DMS114 treated with DMSO at 0.1 percent for 48 hours (cell line): ENCODE measurements at regions not wholly inside any gene's neighbourhood (a gene's known extent, or its start where the extent isn't known, plus 50 kb on each side); places are given as distances from the start of the nearest gene placed in this dataset.
A peak's percentile ranks its signal among the peaks of the same experiment; 100 is the strongest.
"Not testable (repeated sequence)": the region's sequence is repeated elsewhere in the genome, so short reads cannot be mapped to it uniquely, and the experiment has no call there.

Experiments used
- DNase-seq: peaks from one replicate; lab custom pipeline; 2025; ENCODE audit not compliant: unreplicated experiment; lab: John Stamatoyannopoulos, UW

- DNase-seq = no peak
These were observed 186.5 kb downstream of the OSTF1 start for GRCh38 chr9:75274781-75275180.

GRCh38 chr9:75282047-75282446 is 193.7 kb downstream of the OSTF1 start:
- no peak for DNase-seq

GRCh38 chr9:75289332-75289731 is 201.0 kb downstream of the OSTF1 start:
- DNase-seq = no peak

GRCh38 chr9:75299324-75299723 is 211.0 kb downstream of the OSTF1 start:
- peak; percentile 1 for DNase-seq

GRCh38 chr9:75333624-75334023 is 245.3 kb downstream of the OSTF1 start:
- DNase-seq = no peak

- no peak for DNase-seq
These were observed 270.5 kb downstream of the OSTF1 start for GRCh38 chr9:75358846-75359245.

- no peak for DNase-seq
These were observed 271.3 kb downstream of the OSTF1 start for GRCh38 chr9:75359638-75360037.

GRCh38 chr9:75360252-75360651 is 271.9 kb downstream of the OSTF1 start:
- no peak for DNase-seq

- DNase-seq = not testable (repeated sequence)
These were observed 274.1 kb downstream of the OSTF1 start for GRCh38 chr9:75362446-75362845.

- DNase-seq = no peak
These were observed 276.9 kb downstream of the OSTF1 start for GRCh38 chr9:75365196-75365595.

GRCh38 chr9:75369989-75370388 is 281.7 kb downstream of the OSTF1 start:
- no peak for DNase-seq

- no peak for DNase-seq
These were observed 284.4 kb downstream of the OSTF1 start for GRCh38 chr9:75372499-75373268.

GRCh38 chr9:75376680-75377254 is 288.5 kb downstream of the OSTF1 start:
- no peak for DNase-seq

- DNase-seq = no peak
These were observed 289.7 kb downstream of the OSTF1 start for GRCh38 chr9:75378036-75378435.

- no peak for DNase-seq
These were observed 290.6 kb downstream of the OSTF1 start for GRCh38 chr9:75378926-75379325.

- DNase-seq = no peak
These were observed 293.8 kb downstream of the OSTF1 start for GRCh38 chr9:75382126-75382525.

- not testable (repeated sequence) for DNase-seq
These were observed 295.2 kb downstream of the OSTF1 start for GRCh38 chr9:75383420-75384034.

- no peak for DNase-seq
These were observed 296.9 kb downstream of the OSTF1 start for GRCh38 chr9:75385236-75385635.

GRCh38 chr9:75389101-75389500 is 300.8 kb downstream of the OSTF1 start:
- no peak for DNase-seq

GRCh38 chr9:75390951-75391350 is 302.6 kb downstream of the OSTF1 start:
- no peak for DNase-seq

GRCh38 chr9:75391497-75391896 is 303.2 kb downstream of the OSTF1 start:
- DNase-seq = no peak

- no peak for DNase-seq
These were observed 307.0 kb downstream of the OSTF1 start for GRCh38 chr9:75395336-75395735.
